Progenitor cell of endocrine pancreas (in vitro differentiated cells): ENCODE measurements at regions not wholly inside any gene's neighbourhood (a gene's known extent, or its start where the extent isn't known, plus 50 kb on each side); places are given as distances from the start of the nearest gene placed in this dataset.

ENCODE experiments used
- DNase-seq: peaks from one replicate; pipeline ENCODE4 v3.0.0; 2021; ENCODE audit warnings: low spot score; ENCODE audit not compliant: unreplicated experiment
- H3K27ac Mint-ChIP-seq: 2 replicates; pipeline ENCODE4 v1.8.0; 2021; ENCODE audit warnings: mild to moderate bottlenecking, moderate library complexity, mixed read lengths
- H3K27me3 Mint-ChIP-seq: 2 replicates; pipeline ENCODE4 v1.8.0; 2021; ENCODE audit warnings: mixed read lengths
- H3K36me3 Mint-ChIP-seq: 2 replicates; pipeline ENCODE4 v1.8.0; 2022; ENCODE audit warnings: mixed read lengths; ENCODE audit not compliant: insufficient read depth
- H3K4me1 Mint-ChIP-seq: 2 replicates; pipeline ENCODE4 v1.8.0; 2021; ENCODE audit warnings: low read depth, mixed read lengths
- H3K4me3 Mint-ChIP-seq: 2 replicates; pipeline ENCODE4 v1.8.0; 2021; ENCODE audit warnings: low read depth, mild to moderate bottlenecking, moderate library complexity, mixed read lengths
- H3K9me3 Mint-ChIP-seq: 2 replicates; pipeline ENCODE4 v1.8.0; 2021; ENCODE audit warnings: low read depth, mixed read lengths
- CTCF ChIP-seq: fragments of 200-600 bp; sonication (generic); IDR thresholded peaks from one replicate; pipeline ENCODE4 v1.5.0; 2021; ENCODE audit warnings: antibody characterized with exemption, mild to moderate bottlenecking; ENCODE audit not compliant: unreplicated experiment

DNA sequence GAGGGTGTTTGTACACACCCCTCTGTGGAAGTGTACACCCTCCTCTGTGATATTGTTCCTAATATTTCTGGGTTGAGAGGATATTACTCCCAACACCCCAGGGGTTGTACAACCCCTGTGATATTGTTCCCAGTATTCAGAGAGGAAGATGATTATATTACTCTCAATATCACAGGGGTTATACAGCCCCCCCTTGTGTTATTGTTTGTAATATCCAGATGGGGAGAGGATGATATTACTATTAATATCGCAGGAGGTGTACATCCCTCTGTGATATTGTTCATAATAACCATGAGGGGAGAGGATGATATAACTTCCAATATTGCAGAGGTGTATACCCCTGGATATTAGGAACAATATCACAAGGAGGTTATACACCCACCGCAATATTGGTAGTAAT, 566.1 kb upstream of the MIS18BP1 start:
- no peaks in the 10 kb centered on the region for H3K36me3 Mint-ChIP-seq
- no peaks in the 10 kb centered on the region for H3K27me3 Mint-ChIP-seq
- no peaks in the 10 kb centered on the region for H3K9me3 Mint-ChIP-seq
- no peak overlapping the region for H3K27ac Mint-ChIP-seq
- TF ChIP-seq CTCF: no peak
- H3K4me1 Mint-ChIP-seq: no peaks in the 10 kb centered on the region
- DNase-seq: no peak
- no peak overlapping the region for H3K4me3 Mint-ChIP-seq

GRCh38 chr14:45811155-45811554, 558.2 kb upstream of the MIS18BP1 start:
- no peaks in the 10 kb centered on the region for H3K36me3 Mint-ChIP-seq
- no peaks in the 10 kb centered on the region for H3K27me3 Mint-ChIP-seq
- no peak overlapping the region for H3K27ac Mint-ChIP-seq
- TF ChIP-seq CTCF: no peak
- no peak for DNase-seq
- no peaks in the 10 kb centered on the region for H3K4me1 Mint-ChIP-seq
- no peak overlapping the region for H3K4me3 Mint-ChIP-seq
- H3K9me3 Mint-ChIP-seq: no peaks in the 10 kb centered on the region

- no peak overlapping the region for H3K4me3 Mint-ChIP-seq
- H3K4me1 Mint-ChIP-seq: no peaks in the 10 kb centered on the region
- DNase-seq: no peak
- H3K9me3 Mint-ChIP-seq: no peaks in the 10 kb centered on the region
- TF ChIP-seq CTCF: peak; percentile 28
- no peak overlapping the region for H3K27ac Mint-ChIP-seq
- no peaks in the 10 kb centered on the region for H3K27me3 Mint-ChIP-seq
- H3K36me3 Mint-ChIP-seq: no peaks in the 10 kb centered on the region
Observed at GRCh38 chr14:45810152-45810872, 557.3 kb upstream of the MIS18BP1 start.

GRCh38 chr14:45807178-45807899, 554.3 kb upstream of the MIS18BP1 start:
- Mint-ChIP-seq H3K9me3 (no peaks in the 10 kb centered on the region), H3K27ac (no peak overlapping the region), H3K4me3 (no peak overlapping the region), H3K4me1 (no peaks in the 10 kb centered on the region), H3K27me3 (no peaks in the 10 kb centered on the region), H3K36me3 (no peaks in the 10 kb centered on the region)
- no peak for TF ChIP-seq CTCF
- DNase-seq: no peak

DNA sequence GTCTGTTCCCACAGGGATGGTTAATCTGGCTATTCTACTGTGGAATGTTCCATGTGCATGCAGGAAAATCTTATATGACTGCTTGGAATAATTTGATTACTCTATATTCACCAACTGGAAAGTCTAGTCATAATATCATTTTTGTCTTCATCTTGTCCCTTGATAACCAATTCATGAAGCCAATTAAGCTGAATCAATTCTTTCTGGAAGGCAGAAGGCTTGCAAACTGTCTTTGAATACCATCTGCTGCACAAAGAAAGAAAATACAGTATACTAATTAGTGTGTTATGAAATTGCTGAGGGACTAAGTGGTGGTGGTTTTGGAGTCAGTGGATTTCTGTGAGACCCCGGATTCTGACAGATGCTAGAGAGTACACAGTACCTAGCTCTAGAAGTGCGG, 546.5 kb upstream of the MIS18BP1 start:
- Mint-ChIP-seq H3K27ac (no peak overlapping the region), H3K36me3 (no peaks in the 10 kb centered on the region), H3K27me3 (no peaks in the 10 kb centered on the region), H3K4me3 (no peak overlapping the region), H3K4me1 (no peaks in the 10 kb centered on the region), H3K9me3 (no peaks in the 10 kb centered on the region)
- DNase-seq: no peak
- TF ChIP-seq CTCF: no peak
